ENCODE measurements at regions not wholly inside any gene's neighbourhood (a gene's known extent, or its start where the extent isn't known, plus 50 kb on each side); places are given as distances from the start of the nearest gene placed in this dataset.
A peak's percentile ranks its signal among the peaks of the same experiment; 100 is the strongest.

- no peak overlapping the region for H2AK5ac ChIP-seq (ENCODE audit: low read length, severe bottlenecking)
- DNase-seq: no peak
- H3K4me3 ChIP-seq (ENCODE audit: insufficient read depth in 1 of 2, low read depth in 1 of 2, low read length in 2 of 2): no peak overlapping the region
- no peak overlapping the region for H3K18ac ChIP-seq (ENCODE audit: low read depth in 1 of 2, low read length in 2 of 2)
- no peak overlapping the region for H2BK120ac ChIP-seq (ENCODE audit: low read depth, low read length)
- H3K4ac ChIP-seq (ENCODE audit: low read depth in 1 of 2, low read length in 2 of 2): no peak overlapping the region
- no peak overlapping the region for H2BK12ac ChIP-seq (ENCODE audit: low read length in 2 of 2)
- no peak overlapping the region for H2AFZ ChIP-seq (ENCODE audit: low read depth, low read length)
- H3K36me3 ChIP-seq (ENCODE audit: control insufficient read depth in 1 of 2, insufficient read depth in 2 of 2, low read depth in 1 of 2, low read length in 2 of 2): no peaks in the 10 kb centered on the region
- H3K9ac ChIP-seq (ENCODE audit: low read length): no peak overlapping the region
- H3K9me3 ChIP-seq (ENCODE audit: control insufficient read depth, low read length): no peaks in the 10 kb centered on the region
- no peaks in the 10 kb centered on the region for H3K79me1 ChIP-seq (replicated peaks; ENCODE audit: low read length, poor library complexity, severe bottlenecking)
- no peak overlapping the region for H2BK15ac ChIP-seq (ENCODE audit: low read depth, poor library complexity, severe bottlenecking)
- WGBS: 96% methylated on average over 5 of the region's 5 CpGs
- H4K91ac ChIP-seq (ENCODE audit: low read length): no peak overlapping the region
- H3K27me3 ChIP-seq (ENCODE audit: control insufficient read depth in 1 of 2, insufficient read depth in 1 of 2, low read length in 2 of 2): no peaks in the 10 kb centered on the region
- peaks cover 1% of the 10 kb centered on the region for H3K4me1 ChIP-seq (ENCODE audit: control insufficient read depth, insufficient read depth, low read depth, low read length)
- H4K8ac ChIP-seq (ENCODE audit: low read length): no peak overlapping the region
- no peak overlapping the region for H3K4me2 ChIP-seq (ENCODE audit: low read length, poor library complexity, severe bottlenecking)
- H3K27ac ChIP-seq (ENCODE audit: low read length, poor library complexity, severe bottlenecking): no peak overlapping the region
- no peak overlapping the region for H3K14ac ChIP-seq (ENCODE audit: low read length in 2 of 2)
- H2BK5ac ChIP-seq (ENCODE audit: low read depth, low read length, poor library complexity, severe bottlenecking): no peak overlapping the region
- no peak overlapping the region for H3K23ac ChIP-seq (ENCODE audit: low read length in 2 of 2)
Observed at GRCh38 chr14:83864106-83864505, 1665.8 kb upstream of the FLRT2 start.

DNA sequence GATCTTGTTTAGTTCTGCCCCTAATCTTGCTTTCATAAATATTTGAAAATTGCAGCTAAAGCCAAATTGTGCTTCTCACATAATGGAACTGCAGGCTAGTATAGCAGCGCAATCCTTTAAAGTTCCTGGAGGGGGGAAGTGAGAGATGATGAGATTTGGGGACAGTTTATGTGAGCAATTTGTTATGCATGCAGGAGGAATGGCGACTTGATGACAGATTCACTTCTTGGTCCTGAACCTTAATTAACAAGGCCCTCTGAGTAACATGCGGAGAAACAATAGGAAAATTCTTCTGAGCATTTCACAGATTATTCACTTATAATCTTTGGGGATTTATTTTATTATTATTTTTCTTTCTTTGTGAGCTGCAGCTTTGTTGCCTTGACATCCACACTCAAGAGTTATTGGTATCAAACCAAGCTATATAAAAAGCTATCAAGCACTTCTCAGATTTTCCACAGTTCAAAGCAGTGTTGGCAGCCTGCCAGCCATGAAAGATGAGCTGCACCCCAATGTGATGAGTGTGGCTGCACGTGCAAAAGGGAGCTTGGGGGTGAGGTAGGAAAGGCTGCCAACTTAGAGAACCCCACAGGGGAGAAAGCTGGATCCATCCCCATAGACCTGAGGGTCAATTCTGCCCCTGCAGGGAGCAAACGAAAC is 1662.2 kb upstream of the FLRT2 start:
- Histone ChIP-seq H3K23ac (ENCODE audit: low read length in 2 of 2) (no peak overlapping the region), H3K9me3 (ENCODE audit: control insufficient read depth, low read length) (no peaks in the 10 kb centered on the region), H3K4me2 (ENCODE audit: low read length, poor library complexity, severe bottlenecking) (no peak overlapping the region), H2BK15ac (ENCODE audit: low read depth, poor library complexity, severe bottlenecking) (no peak overlapping the region), H4K91ac (ENCODE audit: low read length) (no peak overlapping the region), H2BK5ac (ENCODE audit: low read depth, low read length, poor library complexity, severe bottlenecking) (no peak overlapping the region), H3K9ac (ENCODE audit: low read length) (no peak overlapping the region), H3K27me3 (ENCODE audit: control insufficient read depth in 1 of 2, insufficient read depth in 1 of 2, low read length in 2 of 2) (no peaks in the 10 kb centered on the region), H2BK120ac (ENCODE audit: low read depth, low read length) (no peak overlapping the region), H3K14ac (ENCODE audit: low read length in 2 of 2) (no peak overlapping the region), H2AK5ac (ENCODE audit: low read length, severe bottlenecking) (no peak overlapping the region), H3K4ac (ENCODE audit: low read depth in 1 of 2, low read length in 2 of 2) (no peak overlapping the region), H4K8ac (ENCODE audit: low read length) (no peak overlapping the region), H3K36me3 (ENCODE audit: control insufficient read depth in 1 of 2, insufficient read depth in 2 of 2, low read depth in 1 of 2, low read length in 2 of 2) (no peaks in the 10 kb centered on the region), H2AFZ (ENCODE audit: low read depth, low read length) (no peak overlapping the region), H3K18ac (ENCODE audit: low read depth in 1 of 2, low read length in 2 of 2) (no peak overlapping the region), H3K27ac (ENCODE audit: low read length, poor library complexity, severe bottlenecking) (no peak overlapping the region), H2BK12ac (ENCODE audit: low read length in 2 of 2) (no peak overlapping the region), H3K4me1 (ENCODE audit: control insufficient read depth, insufficient read depth, low read depth, low read length) (peaks cover 1% of the 10 kb centered on the region), H3K79me1 (replicated peaks; ENCODE audit: low read length, poor library complexity, severe bottlenecking) (no peaks in the 10 kb centered on the region), H3K4me3 (ENCODE audit: insufficient read depth in 1 of 2, low read depth in 1 of 2, low read length in 2 of 2) (no peak overlapping the region)
- no peak for DNase-seq
- 90% methylated on average over 2 of the region's 5 CpGs for WGBS

DNA sequence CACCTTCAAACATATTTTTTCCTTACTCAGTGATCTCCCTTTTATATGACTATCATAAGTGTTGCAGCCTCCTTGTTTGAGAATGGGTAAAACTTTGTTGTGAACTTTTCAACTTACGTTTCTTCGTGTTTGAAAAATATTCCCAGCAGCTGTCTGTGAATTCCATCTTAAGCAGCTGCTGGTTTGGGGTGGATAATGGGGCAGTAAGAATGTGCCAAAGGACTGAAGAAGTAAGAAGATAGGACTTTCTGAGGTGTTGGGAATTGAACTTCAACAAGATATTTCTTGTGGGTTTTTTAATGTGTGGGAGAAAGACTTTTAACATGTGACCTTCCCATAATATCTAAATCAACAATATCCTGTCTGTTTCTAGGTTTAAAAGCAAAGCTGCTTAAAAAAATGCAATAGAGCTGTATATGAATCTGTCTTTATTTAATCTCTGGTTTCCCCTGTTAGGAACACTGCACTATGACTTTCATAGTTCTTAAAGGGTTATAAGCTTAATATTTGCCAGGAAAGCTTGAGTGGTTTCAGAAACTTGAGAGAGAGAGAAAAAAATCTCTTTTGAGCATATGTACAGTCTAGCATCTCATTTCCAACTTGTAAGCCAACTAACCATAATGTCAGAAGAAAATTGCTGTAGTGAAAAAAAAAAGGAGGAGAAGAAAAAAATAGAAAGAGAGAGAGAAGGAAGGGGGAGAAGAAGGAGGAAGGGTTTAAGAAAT is 1659.2 kb upstream of the FLRT2 start:
- 85% methylated on average over 2 of the region's 2 CpGs for WGBS

GRCh38 chr14:83873669-83874068 is 1656.3 kb upstream of the FLRT2 start:
- Histone ChIP-seq H3K4ac (ENCODE audit: low read depth in 1 of 2, low read length in 2 of 2) (no peak overlapping the region), H3K4me1 (ENCODE audit: control insufficient read depth, insufficient read depth, low read depth, low read length) (no peaks in the 10 kb centered on the region), H2AFZ (ENCODE audit: low read depth, low read length) (no peak overlapping the region), H3K79me1 (replicated peaks; ENCODE audit: low read length, poor library complexity, severe bottlenecking) (no peaks in the 10 kb centered on the region), H2BK12ac (ENCODE audit: low read length in 2 of 2) (no peak overlapping the region), H3K4me3 (ENCODE audit: insufficient read depth in 1 of 2, low read depth in 1 of 2, low read length in 2 of 2) (no peak overlapping the region), H3K36me3 (ENCODE audit: control insufficient read depth in 1 of 2, insufficient read depth in 2 of 2, low read depth in 1 of 2, low read length in 2 of 2) (no peaks in the 10 kb centered on the region), H3K23ac (ENCODE audit: low read length in 2 of 2) (no peak overlapping the region), H4K91ac (ENCODE audit: low read length) (no peak overlapping the region), H2BK15ac (ENCODE audit: low read depth, poor library complexity, severe bottlenecking) (no peak overlapping the region), H3K4me2 (ENCODE audit: low read length, poor library complexity, severe bottlenecking) (no peak overlapping the region), H2BK5ac (ENCODE audit: low read depth, low read length, poor library complexity, severe bottlenecking) (no peak overlapping the region), H3K27me3 (ENCODE audit: control insufficient read depth in 1 of 2, insufficient read depth in 1 of 2, low read length in 2 of 2) (no peaks in the 10 kb centered on the region), H3K18ac (ENCODE audit: low read depth in 1 of 2, low read length in 2 of 2) (no peak overlapping the region), H3K27ac (ENCODE audit: low read length, poor library complexity, severe bottlenecking) (no peak overlapping the region), H2AK5ac (ENCODE audit: low read length, severe bottlenecking) (no peak overlapping the region), H3K9ac (ENCODE audit: low read length) (no peak overlapping the region), H2BK120ac (ENCODE audit: low read depth, low read length) (no peak overlapping the region), H3K9me3 (ENCODE audit: control insufficient read depth, low read length) (no peaks in the 10 kb centered on the region), H3K14ac (ENCODE audit: low read length in 2 of 2) (no peak overlapping the region), H4K8ac (ENCODE audit: low read length) (no peak overlapping the region)
- peak; percentile 76 for DNase-seq
- 9% methylated on average over 3 of the region's 3 CpGs for WGBS

More for the DNA sequence above, 1659.2 kb upstream of the FLRT2 start:
- no peaks in the 10 kb centered on the region for H3K9me3 ChIP-seq (ENCODE audit: control insufficient read depth, low read length)
- no peak overlapping the region for H3K9ac ChIP-seq (ENCODE audit: low read length)
- no peak overlapping the region for H3K4me3 ChIP-seq (ENCODE audit: insufficient read depth in 1 of 2, low read depth in 1 of 2, low read length in 2 of 2)
- no peak overlapping the region for H4K8ac ChIP-seq (ENCODE audit: low read length)
- no peak overlapping the region for H2AFZ ChIP-seq (ENCODE audit: low read depth, low read length)
- H2BK5ac ChIP-seq (ENCODE audit: low read depth, low read length, poor library complexity, severe bottlenecking): no peak overlapping the region
- no peak overlapping the region for H2AK5ac ChIP-seq (ENCODE audit: low read length, severe bottlenecking)
- H2BK120ac ChIP-seq (ENCODE audit: low read depth, low read length): no peak overlapping the region
- no peak overlapping the region for H4K91ac ChIP-seq (ENCODE audit: low read length)
- no peak overlapping the region for H3K23ac ChIP-seq (ENCODE audit: low read length in 2 of 2)
- H2BK12ac ChIP-seq (ENCODE audit: low read length in 2 of 2): no peak overlapping the region
- H3K79me1 ChIP-seq (replicated peaks; ENCODE audit: low read length, poor library complexity, severe bottlenecking): no peaks in the 10 kb centered on the region
- no peak overlapping the region for H2BK15ac ChIP-seq (ENCODE audit: low read depth, poor library complexity, severe bottlenecking)
- H3K4me2 ChIP-seq (ENCODE audit: low read length, poor library complexity, severe bottlenecking): no peak overlapping the region
- DNase-seq: no peak
- no peak overlapping the region for H3K4ac ChIP-seq (ENCODE audit: low read depth in 1 of 2, low read length in 2 of 2)
- no peaks in the 10 kb centered on the region for H3K27me3 ChIP-seq (ENCODE audit: control insufficient read depth in 1 of 2, insufficient read depth in 1 of 2, low read length in 2 of 2)
- no peaks in the 10 kb centered on the region for H3K36me3 ChIP-seq (ENCODE audit: control insufficient read depth in 1 of 2, insufficient read depth in 2 of 2, low read depth in 1 of 2, low read length in 2 of 2)
- no peak overlapping the region for H3K18ac ChIP-seq (ENCODE audit: low read depth in 1 of 2, low read length in 2 of 2)
- H3K4me1 ChIP-seq (ENCODE audit: control insufficient read depth, insufficient read depth, low read depth, low read length): peaks cover 1% of the 10 kb centered on the region
- H3K14ac ChIP-seq (ENCODE audit: low read length in 2 of 2): no peak overlapping the region
- no peak overlapping the region for H3K27ac ChIP-seq (ENCODE audit: low read length, poor library complexity, severe bottlenecking)
